Body of pancreas (tissue), 4 donors: ENCODE measurements at regions not wholly inside any gene's neighbourhood (a gene's known extent, or its start where the extent isn't known, plus 50 kb on each side); places are given as distances from the start of the nearest gene placed in this dataset.

Experiments used
- ATAC-seq: fragments of 150-250 bp; one replicate; pipeline ENCODE4 v1.9.1; 2016
- DNase-seq, 4 donors: peaks; one replicate each; pipeline ENCODE4 v3.0.0-alpha.2; 2019
- H3K27ac ChIP-seq, 4 donors: fragments of 200-600 bp; sonication (generic); 1 replicate in 3 of 4; 2 replicates in 1 of 4; pipeline versions ENCODE4 v1.5.1 to v1.6.1; 2016 to 2019; ENCODE audit warnings: mild to moderate bottlenecking in 1 of 4, mixed read lengths in 1 of 4, moderate library complexity in 1 of 4
- H3K27me3 ChIP-seq, 2 donors: fragments of 200-600 bp; sonication (generic); one replicate each; pipeline ENCODE4 v1.6.0; 2016; ENCODE audit warnings: mild to moderate bottlenecking in 1 of 2
- H3K36me3 ChIP-seq, 2 donors: fragments of 200-600 bp; sonication (generic); replicated peaks in 1 of 2; 2 replicates each; pipeline ENCODE4 v1.5.1; 2016; ENCODE audit warnings: low read depth in 2 of 2; ENCODE audit not compliant: insufficient read depth in 1 of 2
- H3K4me1 ChIP-seq: fragments of 200-600 bp; sonication (generic); one replicate; pipeline ENCODE4 v1.6.0; 2016
- H3K4me3 ChIP-seq, 2 donors: fragments of 200-600 bp; sonication (generic); 1 replicate in 1 of 2; 2 replicates in 1 of 2; pipeline ENCODE4 v1.5.1; 2016 to 2019
- H3K9me3 ChIP-seq, 3 donors: fragments of 200-600 bp; sonication (generic); 1 replicate in 2 of 3; 2 replicates in 1 of 3; pipeline ENCODE4 v1.5.1; 2016
- CTCF ChIP-seq, 7 experiments: fragments of 450-650 bp in 4 of 7; fragments of 200-600 bp in 3 of 7; sonication (generic) in 3 of 7; IDR thresholded peaks; one replicate each; pipeline ENCODE4 v1.5.1; 2016 to 2019; ENCODE audit warnings: antibody characterized with exemption in 7 of 7
- POLR2A ChIP-seq, 3 donors: fragments of 450-650 bp; IDR thresholded peaks; one replicate each; pipeline ENCODE4 v1.6.1; 2016; ENCODE audit warnings: antibody characterized with exemption in 3 of 3, mild to moderate bottlenecking in 2 of 3
- WGBS, 2 donors: methylation state at CpG; one replicate each; pipeline ENCODE4 v1.1.5; 2017; 5-methylcytosine and 5-hydroxymethylcytosine counted together
- intact Hi-C: fragments of 100-400 bp; cut with DNase I; formaldehyde crosslinking; loops from one replicate; pipeline ENCODE4 v1.15.1; 2023

- Histone ChIP-seq H3K36me3 (no peaks in the 10 kb centered on the region), H3K27me3 (peaks cover 0 to 11% of the 10 kb centered on the region in 2 donors), H3K9me3 (no peaks in the 10 kb centered on the region), H3K4me1 (peaks cover 8% of the 10 kb centered on the region), H3K4me3 (no peak overlapping the region), H3K27ac (no peak overlapping the region)
- DNase-seq (no peak), ATAC-seq (no peak)
- WGBS, 2 donors = 75 to 76% methylated on average over 7 of the region's 7 CpGs
- intact Hi-C loops = no loop called here
- TF ChIP-seq CTCF (IDR thresholded peaks at IDR 0.05) = no peak
- no peak for TF ChIP-seq POLR2A (IDR thresholded peaks at IDR 0.05)
Measured at GRCh38 chr6:26246058-26246457, 118.9 kb upstream of the BTN3A2 start.

GRCh38 chr6:26246553-26246952 lies 118.4 kb upstream of the BTN3A2 start:
- TF ChIP-seq CTCF (IDR thresholded peaks at IDR 0.05) = no peak
- TF ChIP-seq POLR2A (IDR thresholded peaks at IDR 0.05) = no peak
- H3K4me3 ChIP-seq = no peak overlapping the region
- no peaks in the 10 kb centered on the region for H3K9me3 ChIP-seq
- H3K36me3 ChIP-seq = no peaks in the 10 kb centered on the region
- WGBS, 2 donors = 94 to 97% methylated on average over 28 of the region's 28 CpGs
- intact Hi-C loops = no loop called here
- DNase-seq = no peak
- no peak overlapping the region for H3K27ac ChIP-seq
- no peak for ATAC-seq
- peaks cover 0 to 14% of the 10 kb centered on the region in 2 donors for H3K27me3 ChIP-seq
- peaks cover 8% of the 10 kb centered on the region for H3K4me1 ChIP-seq

- no peak for DNase-seq
- peak overlapping the region in 1 of 2 donors; percentile 2 for H3K4me3 ChIP-seq
- H3K9me3 ChIP-seq = no peaks in the 10 kb centered on the region
- peaks cover 8% of the 10 kb centered on the region for H3K4me1 ChIP-seq
- intact Hi-C loops = no loop called here
- ATAC-seq = no peak
- H3K36me3 ChIP-seq = no peaks in the 10 kb centered on the region
- WGBS, 2 donors = 3 to 8% methylated on average over 13 of the region's 13 CpGs
- peak overlapping the region in 1 of 4 donors; percentile 42 for H3K27ac ChIP-seq
- TF ChIP-seq CTCF (IDR thresholded peaks at IDR 0.05) (no peak), POLR2A (IDR thresholded peaks at IDR 0.05) (no peak)
- H3K27me3 ChIP-seq = peaks cover 0 to 19% of the 10 kb centered on the region in 2 donors
Measured at GRCh38 chr6:26249707-26249956, 115.4 kb upstream of the BTN3A2 start.

- peaks cover 0 to 19% of the 10 kb centered on the region in 2 donors for H3K27me3 ChIP-seq
- H3K36me3 ChIP-seq = no peaks in the 10 kb centered on the region
- DNase-seq (peak in 3 of 4 donors; percentile 20 to 39 (median 29)), ATAC-seq (peak; percentile 18)
- peak overlapping the region in 1 of 4 donors; percentile 42 for H3K27ac ChIP-seq
- intact Hi-C loops = no loop called here
- peaks cover 8% of the 10 kb centered on the region for H3K4me1 ChIP-seq
- peak in 1 of 7 experiments; percentile 9 for TF ChIP-seq CTCF (IDR thresholded peaks at IDR 0.05)
- TF ChIP-seq POLR2A (IDR thresholded peaks at IDR 0.05) = peak in 2 of 3 donors; percentile 38 to 51
- H3K4me3 ChIP-seq = peak overlapping the region in 1 of 2 donors; percentile 2
- 2 to 11% methylated on average over 14 to 43 of the region's 43 CpGs for WGBS, 2 donors
- H3K9me3 ChIP-seq = no peaks in the 10 kb centered on the region
Measured at GRCh38 chr6:26249957-26250697, 114.9 kb upstream of the BTN3A2 start.

- no peaks in the 10 kb centered on the region for H3K36me3 ChIP-seq
- H3K4me1 ChIP-seq = peaks cover 8% of the 10 kb centered on the region
- TF ChIP-seq POLR2A (IDR thresholded peaks at IDR 0.05) (no peak), CTCF (IDR thresholded peaks at IDR 0.05) (no peak)
- no peak overlapping the region for H3K4me3 ChIP-seq
- peak overlapping the region in 1 of 4 donors; percentile 42 for H3K27ac ChIP-seq
- ATAC-seq = no peak
- H3K27me3 ChIP-seq = peaks cover 0 to 19% of the 10 kb centered on the region in 2 donors
- DNase-seq = no peak
- intact Hi-C loops = no loop called here
- WGBS, 2 donors = 4 to 9% methylated on average over 9 of the region's 9 CpGs
- H3K9me3 ChIP-seq = no peaks in the 10 kb centered on the region
Measured at GRCh38 chr6:26250698-26251044, 114.3 kb upstream of the BTN3A2 start.
